Daoy (cell line): ENCODE measurements at regions not wholly inside any gene's neighbourhood (a gene's known extent, or its start where the extent isn't known, plus 50 kb on each side); places are given as distances from the start of the nearest gene placed in this dataset.
"Not testable (repeated sequence)": the region's sequence is repeated elsewhere in the genome, so short reads cannot be mapped to it uniquely, and the experiment has no call there.

Source experiments
- DNase-seq: peaks from one replicate; pipeline ENCODE4 v3.0.0-alpha.2; 2015; ENCODE audit warnings: low read depth

- DNase-seq: no peak
Measured at GRCh38 chr1:104163912-104164476, 414.3 kb downstream of the AMY1C start.

- no peak for DNase-seq
Measured at GRCh38 chr1:104172243-104172681, 422.6 kb downstream of the AMY1C start.

GRCh38 chr1:104182251-104182650 lies 432.6 kb downstream of the AMY1C start:
- no peak for DNase-seq

- no peak for DNase-seq
Measured at GRCh38 chr1:104189207-104189606, 439.5 kb downstream of the AMY1C start.

GRCh38 chr1:104190821-104191220 lies 441.1 kb downstream of the AMY1C start:
- no peak for DNase-seq

- no peak for DNase-seq
Measured at GRCh38 chr1:104195395-104195794, 445.7 kb downstream of the AMY1C start.

- DNase-seq: no peak
Measured at GRCh38 chr1:104196136-104196535, 446.4 kb downstream of the AMY1C start.

- DNase-seq: no peak
Measured at GRCh38 chr1:104197516-104197915, 447.8 kb downstream of the AMY1C start.

GRCh38 chr1:104212239-104212638 lies 462.5 kb downstream of the AMY1C start:
- DNase-seq: no peak

- not testable (repeated sequence) for DNase-seq
Measured at GRCh38 chr1:104217395-104217986, 467.8 kb downstream of the AMY1C start.

- no peak for DNase-seq
Measured at GRCh38 chr1:104229860-104230259, 480.2 kb downstream of the AMY1C start.

- no peak for DNase-seq
Measured at GRCh38 chr1:104231676-104232075, 482.0 kb downstream of the AMY1C start.

- no peak for DNase-seq
Measured at GRCh38 chr1:104235141-104235540, 485.4 kb downstream of the AMY1C start.

- DNase-seq: no peak
Measured at GRCh38 chr1:104238991-104239390, 489.3 kb downstream of the AMY1C start.

GRCh38 chr1:104248385-104248784 lies 498.7 kb downstream of the AMY1C start:
- no peak for DNase-seq

GRCh38 chr1:104259481-104259880 lies 509.8 kb downstream of the AMY1C start:
- no peak for DNase-seq

- DNase-seq: not testable (repeated sequence)
Measured at GRCh38 chr1:104263110-104263509, 513.4 kb downstream of the AMY1C start.

GRCh38 chr1:104264521-104264920 lies 514.8 kb downstream of the AMY1C start:
- DNase-seq: no peak

- DNase-seq: no peak
Measured at GRCh38 chr1:104265163-104265562, 515.5 kb downstream of the AMY1C start.

GRCh38 chr1:104266612-104267011 lies 516.9 kb downstream of the AMY1C start:
- no peak for DNase-seq

GRCh38 chr1:104288322-104288721 lies 538.6 kb downstream of the AMY1C start:
- DNase-seq: not testable (repeated sequence)

- DNase-seq: no peak
Measured at GRCh38 chr1:104291156-104291555, 541.5 kb downstream of the AMY1C start.

- DNase-seq: no peak
Measured at GRCh38 chr1:104294259-104294658, 544.6 kb downstream of the AMY1C start.

GRCh38 chr1:104295511-104295910 lies 545.8 kb downstream of the AMY1C start:
- no peak for DNase-seq
